Gastroesophageal sphincter (tissue), 3 donors: ENCODE measurements at regions not wholly inside any gene's neighbourhood (a gene's known extent, or its start where the extent isn't known, plus 50 kb on each side); places are given as distances from the start of the nearest gene placed in this dataset.

Source experiments
- CTCF ChIP-seq, 4 experiments: fragments of 200-600 bp in 2 of 4; fragments of 450-650 bp in 2 of 4; sonication (generic) in 1 of 4; IDR thresholded peaks; one replicate each; pipeline ENCODE4 v1.5.1; 2017 to 2019; ENCODE audit warnings: antibody characterized with exemption in 4 of 4, mild to moderate bottlenecking in 2 of 4, moderate library complexity in 2 of 4
- POLR2A ChIP-seq, 2 donors: fragments of 450-650 bp; IDR thresholded peaks; one replicate each; pipeline ENCODE4 v1.6.1; 2017; ENCODE audit warnings: antibody characterized with exemption in 2 of 2, mild to moderate bottlenecking in 2 of 2, moderate library complexity in 1 of 2

DNA sequence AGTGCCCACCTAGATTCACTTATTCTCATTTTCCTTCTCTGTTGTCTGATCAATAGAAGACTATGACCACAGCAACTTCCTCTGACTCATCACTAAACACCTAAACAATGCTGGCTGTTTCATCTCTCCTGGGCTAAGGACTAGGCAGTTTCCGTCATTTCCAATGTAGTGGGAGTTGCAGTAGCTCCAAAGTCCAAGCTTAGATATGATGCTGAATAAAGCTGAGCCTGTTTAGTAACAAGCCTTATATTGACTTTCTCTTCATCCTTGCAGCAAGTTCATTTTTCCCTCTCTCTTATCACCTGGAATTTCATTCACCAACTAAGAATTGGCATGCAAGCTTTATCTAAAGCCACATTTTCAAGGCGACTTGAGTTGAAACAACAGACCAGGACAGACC, 53.5 kb upstream of the PCDH9 start:
- TF ChIP-seq POLR2A (IDR thresholded peaks at IDR 0.05) (no peak), CTCF (IDR thresholded peaks at IDR 0.05) (no peak)
